Upper lobe of left lung (tissue), 4 donors: ENCODE measurements at regions not wholly inside any gene's neighbourhood (a gene's known extent, or its start where the extent isn't known, plus 50 kb on each side); places are given as distances from the start of the nearest gene placed in this dataset.
"Not testable (repeated sequence)": the region's sequence is repeated elsewhere in the genome, so short reads cannot be mapped to it uniquely, and the experiment has no call there.

ENCODE experiments used
- CTCF ChIP-seq, 6 experiments: fragments of 450-650 bp in 4 of 6; fragments of 200-600 bp in 2 of 6; sonication (generic) in 2 of 6; IDR thresholded peaks; one replicate each; pipeline ENCODE4 v1.5.1; 2016 to 2019; ENCODE audit warnings: antibody characterized with exemption in 6 of 6
- EP300 ChIP-seq, 4 donors: sonication (generic); formaldehyde crosslinking; IDR thresholded peaks; one replicate each; pipeline ENCODE4 v1.5.1; 2017; ENCODE audit warnings: antibody characterized with exemption in 4 of 4, control low read depth in 2 of 4
- POLR2A ChIP-seq, 4 donors: fragments of 450-650 bp; IDR thresholded peaks; one replicate each; pipeline ENCODE4 v1.5.1; 2016 to 2017; ENCODE audit warnings: antibody characterized with exemption in 4 of 4, mild to moderate bottlenecking in 2 of 4
- POLR2AphosphoS5 ChIP-seq, 2 donors: sonication (generic); formaldehyde crosslinking; IDR thresholded peaks; one replicate each; pipeline ENCODE4 v1.5.1; 2017; ENCODE audit warnings: antibody characterized with exemption in 2 of 2

DNA sequence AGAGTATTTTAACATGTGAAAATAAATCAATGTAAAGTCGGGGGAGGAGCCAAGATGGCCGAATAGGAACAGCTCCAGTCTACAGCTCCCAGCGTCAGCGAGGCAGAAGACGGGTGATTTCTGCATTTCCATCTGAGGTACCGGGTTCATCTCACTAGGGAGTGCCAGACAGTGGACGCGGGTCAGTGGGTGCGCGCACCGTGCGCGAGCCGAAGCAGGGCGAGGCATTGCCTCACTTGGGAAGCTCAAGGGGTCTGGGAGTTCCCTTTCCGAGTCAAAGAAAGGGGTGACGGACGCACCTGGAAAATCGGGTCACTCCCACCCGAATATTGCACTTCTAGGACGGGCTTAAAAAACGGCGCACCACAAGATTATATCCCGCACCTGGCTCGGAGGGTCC lies 208.4 kb upstream of the LRTM1 start:
- not testable (repeated sequence) for TF ChIP-seq CTCF, POLR2AphosphoS5, EP300, POLR2A (IDR thresholded peaks at IDR 0.05)
